Right cardiac atrium (tissue), 5 donors: ENCODE measurements at regions not wholly inside any gene's neighbourhood (a gene's known extent, or its start where the extent isn't known, plus 50 kb on each side); places are given as distances from the start of the nearest gene placed in this dataset.
A peak's percentile ranks its signal among the peaks of the same experiment; 100 is the strongest.
"Not testable (repeated sequence)": the region's sequence is repeated elsewhere in the genome, so short reads cannot be mapped to it uniquely, and the experiment has no call there.

Source experiments
- ATAC-seq, 2 donors: fragments of 200-7000 bp; cut with Tn5 transposase; one replicate each; pipeline versions ENCODE4 v1.8.0 to v1.9.1; 2020; ENCODE audit warnings: moderate library complexity in 2 of 2, mild to moderate bottlenecking in 1 of 2
- DNase-seq, 3 donors: peaks; one replicate each; pipeline ENCODE4 v3.0.0-alpha.2; 2020
- H3K27ac ChIP-seq: one replicate; pipeline ENCODE4 v1.5.1; 2013; ENCODE audit warnings: mild to moderate bottlenecking, low read length, control low read depth, moderate library complexity
- H3K27me3 ChIP-seq: one replicate; pipeline ENCODE4 v1.6.1; 2013; ENCODE audit not compliant: control insufficient read depth, insufficient read depth
- H3K4me1 ChIP-seq: one replicate; pipeline ENCODE4 v1.6.1; 2013; ENCODE audit warnings: low read length; ENCODE audit not compliant: control insufficient read depth, insufficient read depth
- H3K4me3 ChIP-seq: one replicate; pipeline ENCODE4 v1.5.1; 2013; ENCODE audit warnings: low read length, control low read depth
- H3K9me3 ChIP-seq: one replicate; pipeline ENCODE4 v1.6.1; 2013; ENCODE audit warnings: low read length; ENCODE audit not compliant: control insufficient read depth
- WGBS: extraction: QIAGEN DNeasy Blood & Tissue Kit; methylation state at CpG from one replicate; pipeline ENCODE4 v1.1.7; 2013; 5-methylcytosine and 5-hydroxymethylcytosine counted together
- intact Hi-C, 4 donors: fragments of 100-400 bp; cut with DNase I; formaldehyde crosslinking; loops; one replicate each; pipeline versions ENCODE4 v1.11.0 to v1.14.0; 2022 to 2023
- donor health status: healthy with polysubstance abuse.
- donor health status: DM: no; HTN: yes; CAD: no.
- donor health status: DM: no; HTN: no; CAD: no.
- donor health status: DM: no; HTN: yes; CAD: no; lungs with severe emphysema.
- donor health status: DM: yes; HTN: yes; CAD: no.

DNA sequence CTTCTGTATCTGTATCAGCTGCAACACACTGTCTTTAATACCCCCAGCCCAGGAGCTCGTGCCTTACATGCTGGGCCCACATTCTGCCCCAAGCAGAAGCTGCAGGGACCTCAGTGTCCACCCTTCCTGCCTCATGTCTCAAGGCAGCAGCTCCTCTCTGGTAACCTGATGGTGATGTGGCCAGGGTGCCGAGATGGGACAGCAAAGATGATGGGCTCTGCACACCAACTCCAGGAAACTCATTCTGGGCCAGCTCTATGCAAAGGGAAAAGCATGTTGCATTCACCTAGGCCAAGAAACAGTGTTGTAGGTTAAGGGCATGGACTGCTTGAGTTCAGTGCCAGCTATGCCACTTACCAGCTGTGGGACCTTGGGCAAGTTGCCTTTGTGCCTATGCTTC lies 79.5 kb upstream of the PRR23C start:
- H3K4me1 ChIP-seq = no peaks in the 10 kb centered on the region
- H3K27ac ChIP-seq = no peak overlapping the region
- no peak for ATAC-seq
- no peak overlapping the region for H3K4me3 ChIP-seq
- DNase-seq = no peak
- H3K9me3 ChIP-seq = no peaks in the 10 kb centered on the region
- H3K27me3 ChIP-seq = no peaks in the 10 kb centered on the region
- intact Hi-C loops = no loop called here
- 83% methylated on average over 2 of the region's 2 CpGs for WGBS

DNA sequence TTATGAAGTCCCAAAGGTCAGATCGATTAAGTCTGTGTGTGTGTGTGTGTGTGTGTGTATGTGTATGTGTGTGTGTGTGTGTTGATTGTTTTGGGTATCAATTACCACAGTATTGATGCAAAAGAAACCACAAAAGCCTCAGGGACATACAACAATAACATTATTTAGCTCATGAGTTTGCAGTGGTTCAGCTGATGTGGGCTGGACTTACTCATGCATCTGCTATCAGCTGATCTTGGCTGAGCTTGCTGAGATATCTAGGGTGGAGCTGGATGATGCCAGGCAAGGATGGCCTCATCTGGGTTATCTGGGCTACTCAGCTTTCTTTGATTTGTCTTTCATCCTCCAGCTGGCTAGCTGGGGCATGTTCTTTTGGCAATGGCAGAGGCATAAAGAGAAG lies 82.4 kb upstream of the PRR23C start:
- Histone ChIP-seq H3K4me1 (no peaks in the 10 kb centered on the region), H3K27ac (no peak overlapping the region), H3K9me3 (no peaks in the 10 kb centered on the region), H3K4me3 (no peak overlapping the region), H3K27me3 (no peaks in the 10 kb centered on the region)
- intact Hi-C loops = no loop called here
- no peak for DNase-seq
- ATAC-seq = no peak
- 93% methylated on average over 1 of the region's 1 CpG for WGBS

DNA sequence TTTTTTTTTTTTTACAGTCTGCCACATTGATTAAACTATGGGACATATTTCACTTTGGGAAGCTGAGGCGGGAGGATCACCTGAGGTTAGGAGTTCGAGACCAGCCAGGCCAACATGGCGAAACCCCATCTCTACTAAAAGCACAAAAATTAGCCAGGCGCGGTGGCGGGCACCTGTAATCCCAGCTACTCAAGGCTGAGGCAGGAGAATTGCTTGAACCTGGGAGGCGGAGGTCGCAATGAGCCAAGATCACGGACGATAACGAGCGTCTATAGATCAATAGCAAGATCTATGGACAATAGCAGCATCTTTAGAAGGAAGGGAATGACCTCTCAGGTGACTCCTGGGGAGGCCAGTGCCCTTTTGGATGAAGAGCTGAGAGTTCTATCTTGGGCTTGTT lies 82.9 kb upstream of the PRR23C start:
- 94% methylated on average over 12 of the region's 12 CpGs for WGBS
- H3K9me3 ChIP-seq, intact Hi-C loops, H3K27me3 ChIP-seq, H3K4me1 ChIP-seq, ATAC-seq, DNase-seq, H3K27ac ChIP-seq, H3K4me3 ChIP-seq: not testable (repeated sequence)

DNA sequence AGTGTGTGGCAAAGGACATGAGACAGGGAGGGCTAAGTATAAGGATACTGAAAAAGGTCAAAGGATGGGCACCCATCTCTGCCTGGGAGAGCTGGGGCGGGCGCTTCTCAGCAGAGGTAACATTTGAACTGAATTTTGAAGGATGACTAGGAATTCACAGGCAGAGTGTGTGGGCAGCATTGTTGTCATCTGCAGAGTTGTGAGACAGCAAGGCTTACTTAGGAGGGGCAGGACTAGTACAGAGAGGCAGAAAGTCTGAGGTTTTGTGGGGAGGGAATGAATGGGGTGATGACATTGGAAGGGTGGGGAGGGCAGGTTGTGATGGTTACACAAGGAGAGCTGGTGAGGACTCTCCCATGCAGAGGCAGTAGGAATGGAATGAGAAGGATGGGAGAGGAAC lies 84.1 kb upstream of the PRR23C start:
- H3K9me3 ChIP-seq = no peaks in the 10 kb centered on the region
- no peak overlapping the region for H3K27ac ChIP-seq
- no peak for DNase-seq
- 88% methylated on average over 2 of the region's 2 CpGs for WGBS
- H3K4me3 ChIP-seq = no peak overlapping the region
- no peaks in the 10 kb centered on the region for H3K4me1 ChIP-seq
- intact Hi-C loops = no loop called here
- no peak for ATAC-seq
- no peaks in the 10 kb centered on the region for H3K27me3 ChIP-seq

DNA sequence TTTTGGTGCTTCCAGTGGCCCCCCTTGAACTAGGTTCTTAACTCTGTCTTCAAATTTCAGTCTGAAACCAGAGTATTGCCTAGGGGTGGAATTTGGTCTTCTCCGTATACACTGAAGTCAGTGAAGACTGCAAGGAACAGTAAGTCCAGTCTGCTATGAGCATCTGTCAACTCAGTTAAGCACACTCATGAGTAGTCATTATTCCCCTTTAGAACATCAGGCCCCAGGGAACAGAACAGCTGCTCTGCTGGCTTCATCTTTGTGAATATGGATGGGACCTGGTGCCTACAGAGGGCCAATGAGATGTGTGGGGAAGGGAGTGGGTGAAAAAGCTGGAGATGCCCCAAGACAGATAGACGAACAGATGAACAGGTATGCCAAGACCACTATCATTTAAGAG lies 85.2 kb upstream of the PRR23C start:
- ATAC-seq = no peak
- Histone ChIP-seq H3K9me3 (no peaks in the 10 kb centered on the region), H3K27ac (no peak overlapping the region), H3K4me1 (no peaks in the 10 kb centered on the region), H3K4me3 (no peak overlapping the region), H3K27me3 (no peaks in the 10 kb centered on the region)
- WGBS = 72% methylated on average over 2 of the region's 2 CpGs
- intact Hi-C loops = no loop called here
- no peak for DNase-seq

DNA sequence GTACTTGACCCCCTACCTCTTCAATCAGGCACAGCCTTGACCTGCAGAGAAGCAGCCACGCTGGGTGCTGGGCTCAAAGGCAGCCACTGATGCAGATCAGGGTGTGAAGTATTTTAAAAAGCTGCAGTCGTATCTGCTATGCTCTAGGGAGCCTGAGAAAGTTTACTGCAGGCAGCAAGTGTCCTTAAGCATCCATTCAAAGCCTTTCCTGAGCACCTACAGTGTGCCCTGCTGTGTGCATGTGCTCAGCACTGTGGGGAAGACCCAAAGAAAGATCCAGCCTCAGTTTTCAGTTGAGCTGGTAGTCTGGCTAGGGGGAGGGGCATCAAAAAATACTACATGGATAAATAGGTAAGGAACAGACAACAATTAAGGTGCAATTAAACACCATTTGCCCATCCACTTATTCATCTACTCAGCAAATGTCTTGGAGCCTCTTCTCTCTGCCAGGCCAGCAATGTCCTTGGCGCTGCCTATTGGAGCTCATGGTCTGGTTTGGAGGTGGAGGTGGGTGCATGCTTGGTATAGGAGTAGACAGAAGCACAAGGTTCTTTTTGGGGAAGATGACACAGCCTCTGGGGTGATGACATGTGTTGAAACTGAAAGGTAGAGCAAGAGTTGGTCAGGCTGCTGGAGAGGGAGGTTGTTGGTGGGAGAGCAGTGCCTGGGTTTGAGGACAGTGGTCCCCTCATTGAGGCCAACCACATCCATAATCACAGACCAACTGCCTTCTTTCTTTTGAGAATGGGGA lies 85.9 kb upstream of the PRR23C start:
- Histone ChIP-seq H3K4me3 (no peak overlapping the region), H3K27me3 (no peaks in the 10 kb centered on the region), H3K4me1 (no peaks in the 10 kb centered on the region), H3K9me3 (no peaks in the 10 kb centered on the region), H3K27ac (no peak overlapping the region)
- DNase-seq (no peak), ATAC-seq (no peak)
- intact Hi-C loops = no loop called here
- 46% methylated on average over 3 of the region's 3 CpGs for WGBS

DNA sequence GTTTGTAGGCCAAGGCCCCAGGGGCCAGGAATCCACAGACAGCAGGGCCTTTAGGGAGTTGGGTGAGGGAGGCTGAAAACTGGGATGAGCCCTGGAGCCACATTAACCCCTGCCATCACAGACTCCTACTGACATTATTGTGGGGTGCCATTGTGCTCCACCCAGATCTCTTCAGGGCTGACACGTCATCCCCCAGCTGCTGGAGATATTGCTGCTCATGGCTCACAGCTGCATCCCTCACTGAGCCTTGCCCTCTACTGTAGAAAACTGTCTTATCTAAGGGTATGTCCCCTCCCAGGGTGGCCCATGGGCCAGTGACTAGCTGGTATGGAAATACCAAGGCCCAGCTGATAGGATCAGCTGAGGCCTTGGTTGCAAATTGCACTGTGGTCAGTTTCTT lies 87.3 kb upstream of the PRR23C start:
- 76% methylated on average over 1 of the region's 1 CpG for WGBS
- Histone ChIP-seq H3K27ac (no peak overlapping the region), H3K9me3 (no peaks in the 10 kb centered on the region), H3K4me3 (no peak overlapping the region), H3K27me3 (no peaks in the 10 kb centered on the region), H3K4me1 (no peaks in the 10 kb centered on the region)
- intact Hi-C loops = no loop called here
- ATAC-seq (no peak), DNase-seq (no peak)

DNA sequence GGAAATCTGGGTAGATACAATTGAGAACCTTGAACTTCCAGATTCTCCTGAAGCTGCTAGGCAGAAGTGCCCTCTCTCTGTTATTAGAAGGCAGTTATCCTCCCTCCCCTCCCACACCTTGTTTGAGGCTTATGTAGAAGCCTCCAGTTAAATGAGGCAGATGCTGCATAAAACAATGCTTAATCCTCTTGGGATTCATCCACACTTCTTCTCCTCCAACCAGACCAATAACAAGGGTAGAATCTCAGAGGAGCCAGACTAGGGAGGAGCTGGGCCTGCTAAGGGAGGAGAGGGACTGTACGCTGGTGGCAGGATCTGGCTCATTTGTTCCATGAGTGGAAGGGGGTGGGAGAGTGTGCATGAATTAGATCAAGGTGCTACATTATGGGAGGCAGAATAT lies 88.3 kb upstream of the PRR23C start:
- no peak overlapping the region for H3K27ac ChIP-seq
- H3K4me1 ChIP-seq = no peaks in the 10 kb centered on the region
- DNase-seq = no peak
- WGBS = 74% methylated on average over 1 of the region's 1 CpG
- no peaks in the 10 kb centered on the region for H3K27me3 ChIP-seq
- H3K9me3 ChIP-seq = no peaks in the 10 kb centered on the region
- no peak for ATAC-seq
- H3K4me3 ChIP-seq = no peak overlapping the region
- intact Hi-C loops = no loop called here

DNA sequence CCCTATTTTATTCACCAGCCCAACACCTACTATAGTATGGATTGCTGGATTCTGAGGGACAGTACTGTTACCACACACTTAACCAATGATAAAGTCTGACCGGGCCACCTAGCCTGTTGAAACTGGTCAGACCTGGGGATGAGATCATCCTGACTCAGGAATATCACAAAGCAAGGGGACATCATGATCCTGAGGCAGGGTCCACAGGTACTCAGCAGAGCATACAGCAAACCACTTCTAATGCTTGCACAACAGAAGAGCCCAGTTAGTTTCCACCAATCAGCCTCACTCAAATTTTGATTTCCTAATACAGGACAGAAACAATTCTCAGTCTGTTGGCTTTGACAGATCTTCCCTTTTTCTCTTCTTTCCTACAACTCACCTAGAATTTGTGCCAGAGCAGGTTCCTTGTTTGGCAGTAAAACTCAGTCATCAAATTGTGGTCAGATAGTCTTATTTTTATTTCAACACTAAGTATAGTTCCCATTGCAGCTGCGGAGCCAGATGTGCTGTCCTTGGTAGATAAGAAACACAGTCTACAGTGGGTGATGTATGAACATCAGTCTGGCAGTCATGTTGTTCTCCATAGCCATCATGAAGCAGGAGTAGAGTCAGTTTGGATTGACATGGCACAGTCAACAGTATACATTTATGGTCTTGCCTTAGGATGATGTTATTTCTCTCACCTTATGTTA lies 90.1 kb upstream of the PRR23C start:
- no peak overlapping the region for H3K4me3 ChIP-seq
- no peaks in the 10 kb centered on the region for H3K4me1 ChIP-seq
- H3K9me3 ChIP-seq = no peaks in the 10 kb centered on the region
- WGBS = 69% methylated on average over 2 of the region's 2 CpGs
- no peak overlapping the region for H3K27ac ChIP-seq
- H3K27me3 ChIP-seq = no peaks in the 10 kb centered on the region
- no peak for DNase-seq
- ATAC-seq = no peak
- intact Hi-C loops = no loop called here

DNA sequence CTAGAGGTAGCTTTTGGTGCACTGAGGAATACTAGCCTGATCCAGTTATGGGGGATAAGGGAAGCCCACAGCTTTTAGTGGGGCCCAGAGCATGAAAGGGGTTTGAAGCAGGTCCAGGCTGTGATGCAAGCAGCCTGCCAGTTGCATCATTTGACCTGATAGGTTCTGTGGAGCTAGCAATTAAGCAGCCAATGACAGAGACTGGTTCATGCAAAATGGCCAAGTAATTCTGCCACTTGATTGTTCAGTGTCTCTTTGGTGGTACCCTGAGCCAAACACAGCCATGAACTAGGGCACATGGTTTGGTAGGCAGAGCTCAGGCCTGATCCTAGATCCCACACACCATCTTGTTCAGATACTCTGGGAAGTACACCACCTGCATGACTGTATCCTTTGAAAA lies 91.0 kb upstream of the PRR23C start:
- Histone ChIP-seq H3K27ac (no peak overlapping the region), H3K27me3 (no peaks in the 10 kb centered on the region), H3K4me1 (no peaks in the 10 kb centered on the region), H3K4me3 (no peak overlapping the region), H3K9me3 (no peaks in the 10 kb centered on the region)
- intact Hi-C loops = no loop called here
- DNase-seq (no peak), ATAC-seq (no peak)

DNA sequence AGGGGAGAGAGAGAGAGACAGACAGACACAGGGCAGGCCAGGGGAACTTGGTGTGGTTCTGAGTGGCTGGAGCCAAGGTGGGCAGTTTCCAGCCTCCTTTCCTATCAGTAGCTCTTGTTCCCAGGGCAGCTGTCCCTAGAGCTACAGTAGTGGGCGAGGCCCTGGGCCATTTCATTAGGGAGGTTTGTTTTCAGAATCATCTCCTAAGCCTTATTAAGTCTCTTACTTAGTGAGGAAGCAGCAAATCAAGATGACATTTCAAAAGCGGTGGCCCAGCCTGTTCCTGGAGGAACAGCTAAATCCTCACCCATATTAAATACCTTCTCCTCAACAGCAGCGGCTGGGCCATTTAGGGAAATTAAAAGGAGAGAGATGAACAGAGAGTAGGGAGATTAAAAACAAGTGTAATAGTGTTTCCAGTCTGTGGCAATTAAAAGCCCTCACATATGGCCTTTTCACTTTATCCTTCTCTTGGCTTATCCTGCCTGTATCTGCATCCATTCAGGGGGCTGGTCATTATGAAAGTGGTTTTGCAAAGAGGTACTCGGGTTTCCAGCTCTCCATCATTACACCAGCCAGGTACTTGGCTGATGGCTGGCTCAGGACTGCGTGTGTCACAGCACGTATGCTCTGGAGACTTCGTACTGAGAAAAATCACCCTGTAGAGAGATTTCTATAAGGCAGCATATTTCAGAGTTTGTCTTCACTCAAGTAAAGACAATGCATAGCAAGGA lies 91.9 kb upstream of the PRR23C start:
- H3K27me3 ChIP-seq = no peaks in the 10 kb centered on the region
- 70% methylated on average over 7 of the region's 7 CpGs for WGBS
- peak in 1 of 3 donors; percentile 18 for DNase-seq

More for the DNA sequence above, 91.9 kb upstream of the PRR23C start:
- peak in 1 of 2 donors; percentile 85 for ATAC-seq
- no peak overlapping the region for H3K27ac ChIP-seq
- H3K9me3 ChIP-seq = no peaks in the 10 kb centered on the region
- intact Hi-C loops = no loop called here
- H3K4me1 ChIP-seq = no peaks in the 10 kb centered on the region
- no peak overlapping the region for H3K4me3 ChIP-seq
